Esophagus squamous epithelium (tissue), 5 donors: ENCODE measurements at regions not wholly inside any gene's neighbourhood (a gene's known extent, or its start where the extent isn't known, plus 50 kb on each side); places are given as distances from the start of the nearest gene placed in this dataset.
"Not testable (repeated sequence)": the region's sequence is repeated elsewhere in the genome, so short reads cannot be mapped to it uniquely, and the experiment has no call there.

Experiments used
- DNase-seq: peaks from one replicate; lab custom pipeline; 2025; lab: John Stamatoyannopoulos, UW
- H3K27ac ChIP-seq, 4 donors: fragments of 200-600 bp; sonication (generic); one replicate each; pipeline ENCODE4 v1.5.1; 2016 to 2019; ENCODE audit warnings: mild to moderate bottlenecking in 1 of 4
- H3K27me3 ChIP-seq, 4 donors: fragments of 200-600 bp; sonication (generic); 1 replicate in 3 of 4; 2 replicates in 1 of 4; pipeline versions ENCODE4 v1.5.1 to v1.6.0; 2017 to 2021; ENCODE audit warnings: antibody characterized with exemption in 1 of 4
- H3K36me3 ChIP-seq, 3 donors: fragments of 200-600 bp; sonication (generic); one replicate each; pipeline ENCODE4 v1.5.1; 2016 to 2019
- H3K4me1 ChIP-seq, 3 donors: fragments of 200-600 bp; sonication (generic); one replicate each; pipeline ENCODE4 v1.5.1; 2017 to 2019
- H3K4me3 ChIP-seq, 4 donors: fragments of 200-600 bp; sonication (generic); 1 replicate in 3 of 4; 2 replicates in 1 of 4; pipeline ENCODE4 v1.5.1; 2016 to 2019; ENCODE audit warnings: mild to moderate bottlenecking in 2 of 4, moderate library complexity in 1 of 4
- H3K9me3 ChIP-seq, 3 donors: fragments of 200-600 bp; sonication (generic); one replicate each; pipeline ENCODE4 v1.5.1; 2016 to 2019
- POLR2A ChIP-seq, 4 donors: fragments of 450-650 bp; IDR thresholded peaks; one replicate each; pipeline ENCODE4 v1.6.1; 2017; ENCODE audit warnings: antibody characterized with exemption in 4 of 4, mild to moderate bottlenecking in 4 of 4, moderate library complexity in 3 of 4
- WGBS, 2 donors: methylation state at CpG; one replicate each; pipeline ENCODE4 v1.1.5; 2018; 5-methylcytosine and 5-hydroxymethylcytosine counted together
- intact Hi-C: fragments of 100-400 bp; cut with DNase I; formaldehyde crosslinking; loops from one replicate; pipeline ENCODE4 v1.15.0; 2022
- TF ChIP-seq, protein P1 (sequence below), 6 experiments: fragments of 450-650 bp in 4 of 6; fragments of 200-600 bp in 2 of 6; sonication (generic) in 2 of 6; IDR thresholded peaks; one replicate each; pipeline ENCODE4 v1.5.1; 2016 to 2019; ENCODE audit warnings: antibody characterized with exemption in 6 of 6, mild to moderate bottlenecking in 4 of 6, moderate library complexity in 4 of 6
- donor health status: DM: yes; HTN: yes; CAD: no.

DNA sequence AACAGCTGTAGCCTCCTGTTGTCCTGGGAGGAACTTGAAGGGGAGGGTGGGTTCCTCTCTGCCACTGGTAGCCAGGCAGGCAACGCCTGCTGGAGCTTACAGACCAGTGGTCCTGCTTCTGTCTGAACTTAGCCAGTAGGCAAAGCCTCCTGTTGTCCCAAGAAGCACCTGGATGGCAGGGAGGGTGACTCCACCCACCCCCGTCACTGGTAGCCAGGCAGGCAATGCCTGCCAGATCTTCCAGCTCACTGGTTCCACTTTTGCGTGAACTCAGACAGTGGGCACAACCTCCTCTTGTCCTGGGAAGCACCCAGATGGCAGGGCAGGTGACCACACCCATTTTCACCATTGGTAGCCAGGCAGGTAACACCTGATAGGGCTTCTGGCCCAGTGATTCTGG, 203.5 kb upstream of the DIPK2B start:
- Histone ChIP-seq H3K9me3 (peaks cover 0 to 3% (median 0%) of the 10 kb centered on the region in 3 donors), H3K4me3 (no peak overlapping the region), H3K36me3 (no peaks in the 10 kb centered on the region), H3K4me1 (no peaks in the 10 kb centered on the region), H3K27me3 (no peaks in the 10 kb centered on the region), H3K27ac (no peak overlapping the region)
- no peak for DNase-seq
- TF ChIP-seq, protein P1, sequence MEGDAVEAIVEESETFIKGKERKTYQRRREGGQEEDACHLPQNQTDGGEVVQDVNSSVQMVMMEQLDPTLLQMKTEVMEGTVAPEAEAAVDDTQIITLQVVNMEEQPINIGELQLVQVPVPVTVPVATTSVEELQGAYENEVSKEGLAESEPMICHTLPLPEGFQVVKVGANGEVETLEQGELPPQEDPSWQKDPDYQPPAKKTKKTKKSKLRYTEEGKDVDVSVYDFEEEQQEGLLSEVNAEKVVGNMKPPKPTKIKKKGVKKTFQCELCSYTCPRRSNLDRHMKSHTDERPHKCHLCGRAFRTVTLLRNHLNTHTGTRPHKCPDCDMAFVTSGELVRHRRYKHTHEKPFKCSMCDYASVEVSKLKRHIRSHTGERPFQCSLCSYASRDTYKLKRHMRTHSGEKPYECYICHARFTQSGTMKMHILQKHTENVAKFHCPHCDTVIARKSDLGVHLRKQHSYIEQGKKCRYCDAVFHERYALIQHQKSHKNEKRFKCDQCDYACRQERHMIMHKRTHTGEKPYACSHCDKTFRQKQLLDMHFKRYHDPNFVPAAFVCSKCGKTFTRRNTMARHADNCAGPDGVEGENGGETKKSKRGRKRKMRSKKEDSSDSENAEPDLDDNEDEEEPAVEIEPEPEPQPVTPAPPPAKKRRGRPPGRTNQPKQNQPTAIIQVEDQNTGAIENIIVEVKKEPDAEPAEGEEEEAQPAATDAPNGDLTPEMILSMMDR (IDR thresholded peaks at IDR 0.05), result no peak
- TF ChIP-seq POLR2A (IDR thresholded peaks at IDR 0.05), result no peak
- WGBS, 2 donors, result 20% methylated on average over 1 of the region's 3 CpGs; no CpG with 5 or more reads in 1 of the 2 donors
- intact Hi-C loops, result no loop called here

DNA sequence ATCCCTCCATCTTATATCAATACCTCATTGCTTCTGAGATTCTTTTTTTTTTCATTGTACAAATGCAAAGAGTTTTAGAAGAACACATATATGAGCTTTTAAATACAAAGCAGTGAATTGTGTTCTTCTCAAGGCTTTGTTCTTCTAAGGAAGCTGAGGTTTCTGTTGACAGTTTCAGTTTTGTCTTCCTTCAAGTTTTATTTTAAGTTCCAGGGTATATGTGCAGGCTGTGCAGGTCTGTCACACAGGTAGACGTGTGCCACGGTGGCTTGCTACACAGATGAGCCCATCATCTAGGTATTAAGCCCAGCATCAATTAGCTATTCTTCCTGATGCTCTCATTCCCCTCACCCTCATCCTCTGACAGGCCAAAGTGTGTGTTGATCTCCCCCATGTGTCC, 201.2 kb upstream of the DIPK2B start:
- intact Hi-C loops, result no loop called here
- WGBS, 2 donors, result 42 to 50% methylated on average over 2 of the region's 2 CpGs
- Histone ChIP-seq H3K27ac (no peak overlapping the region), H3K4me1 (no peaks in the 10 kb centered on the region), H3K36me3 (no peaks in the 10 kb centered on the region), H3K9me3 (peaks cover 0 to 10% (median 0%) of the 10 kb centered on the region in 3 donors), H3K4me3 (no peak overlapping the region), H3K27me3 (no peaks in the 10 kb centered on the region)
- no peak for DNase-seq
- TF ChIP-seq POLR2A (IDR thresholded peaks at IDR 0.05), result no peak
- TF ChIP-seq, protein P1 (IDR thresholded peaks at IDR 0.05), result no peak

DNA sequence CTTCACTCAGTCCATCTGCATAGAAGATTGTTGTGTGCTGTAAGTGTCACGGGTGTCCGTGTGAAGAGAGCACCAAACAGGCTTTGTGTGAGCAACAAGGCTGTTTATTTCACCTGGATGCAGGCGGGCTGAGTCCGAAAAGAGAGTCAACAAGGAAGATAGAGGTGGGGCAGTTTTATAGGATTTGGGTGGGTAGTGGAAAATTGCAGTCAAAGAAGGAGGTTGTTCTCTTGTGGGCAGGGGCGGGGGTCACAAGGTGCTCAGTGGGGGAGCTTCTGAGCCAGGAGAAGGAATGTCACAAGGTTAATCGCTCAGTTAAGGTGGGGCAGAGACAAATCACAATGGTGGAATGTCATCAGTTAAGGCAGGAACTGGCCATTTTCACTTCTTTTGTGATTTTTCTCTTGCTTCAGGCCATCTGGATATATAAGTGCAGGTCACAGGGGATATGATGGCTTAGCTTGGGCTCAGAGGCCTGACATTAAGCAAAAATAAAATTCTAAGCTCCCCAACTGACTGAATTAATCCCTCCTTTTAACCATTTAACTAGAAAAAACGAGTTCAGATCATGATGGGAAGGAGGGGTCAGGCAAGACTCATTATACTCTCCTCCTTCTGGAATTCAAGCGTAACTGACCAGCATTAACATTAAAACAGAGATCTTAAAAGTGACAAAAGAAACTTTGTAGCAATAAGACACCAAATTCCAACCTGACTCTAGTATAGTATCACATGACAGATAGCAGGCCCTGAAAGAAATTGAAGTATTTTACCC, 200.5 kb upstream of the DIPK2B start:
- 58 to 73% methylated on average over 6 to 8 of the region's 8 CpGs for WGBS, 2 donors
- DNase-seq, H3K4me1 ChIP-seq, H3K4me3 ChIP-seq, intact Hi-C loops, H3K27ac ChIP-seq, H3K36me3 ChIP-seq, H3K27me3 ChIP-seq: not testable (repeated sequence)
- H3K9me3 ChIP-seq, result peaks cover 0 to 16% (median 0%) of the 10 kb centered on the region in 3 donors

DNA sequence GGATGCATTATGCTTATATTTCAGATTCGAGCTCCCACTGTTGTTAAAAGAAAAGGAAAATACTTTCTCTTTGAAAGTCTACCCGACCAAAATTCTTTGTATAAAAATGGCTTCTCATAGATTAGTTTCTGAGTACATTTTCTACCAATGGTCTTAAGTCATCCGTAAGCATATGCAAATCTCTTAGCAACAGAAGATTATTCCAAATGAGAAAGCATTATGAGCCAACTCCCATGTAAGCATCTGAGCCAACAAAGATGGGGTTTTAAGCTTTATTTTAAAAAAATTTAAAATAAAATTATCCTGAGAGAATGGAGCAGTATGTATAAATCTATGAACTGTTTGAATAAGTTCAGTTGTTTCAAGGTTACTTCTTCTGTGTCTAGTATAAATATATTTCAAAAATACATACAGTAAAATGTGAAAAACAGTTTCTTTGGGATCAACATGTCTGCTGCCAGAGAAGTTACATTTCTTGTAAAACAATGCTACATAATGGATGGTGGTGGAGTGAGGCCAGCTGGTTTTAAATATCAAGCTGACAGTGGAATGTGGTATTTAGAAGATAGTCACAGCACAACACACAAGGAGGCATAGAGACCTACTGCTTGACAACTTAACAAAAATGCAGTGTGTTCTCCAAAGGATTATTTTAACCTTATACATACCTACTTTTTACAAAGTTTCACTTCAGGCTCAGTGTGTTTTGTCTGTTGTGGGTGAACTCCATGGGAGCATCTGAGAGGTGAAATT, 199.5 kb upstream of the DIPK2B start:
- TF ChIP-seq POLR2A (IDR thresholded peaks at IDR 0.05), result no peak
- TF ChIP-seq, protein P1 (IDR thresholded peaks at IDR 0.05), result no peak
- intact Hi-C loops, result no loop called here
- H3K27ac ChIP-seq, result no peak overlapping the region
- H3K4me1 ChIP-seq, result no peaks in the 10 kb centered on the region
- 32 to 36% methylated on average over 3 of the region's 3 CpGs for WGBS, 2 donors
- no peak overlapping the region for H3K4me3 ChIP-seq
- no peak for DNase-seq
- peaks cover 0 to 17% (median 0%) of the 10 kb centered on the region in 3 donors for H3K9me3 ChIP-seq
- H3K27me3 ChIP-seq, result no peaks in the 10 kb centered on the region
- no peaks in the 10 kb centered on the region for H3K36me3 ChIP-seq

DNA sequence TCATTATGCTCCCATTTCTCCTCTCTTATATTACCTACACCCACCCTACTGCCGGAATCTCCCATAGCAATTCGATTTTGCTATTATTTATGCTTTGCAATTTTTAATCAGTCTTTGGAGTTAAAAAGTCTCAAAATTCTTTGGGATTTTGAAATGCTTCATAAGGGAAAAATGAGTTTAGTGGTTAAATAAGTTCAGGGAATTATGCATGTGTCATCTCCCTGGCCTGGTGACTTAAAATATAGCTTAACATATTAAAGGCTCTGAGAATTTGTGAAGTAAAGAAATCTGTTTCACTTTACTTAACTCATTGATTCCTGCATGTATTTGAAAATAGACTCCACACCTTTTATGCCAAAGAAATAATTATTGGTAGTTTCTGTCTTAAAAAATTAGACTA, 185.1 kb upstream of the DIPK2B start:
- 64 to 71% methylated on average over 2 of the region's 2 CpGs for WGBS, 2 donors
- intact Hi-C loops, result no loop called here

More for the DNA sequence above, 185.1 kb upstream of the DIPK2B start:
- no peaks in the 10 kb centered on the region for H3K4me1 ChIP-seq
- no peaks in the 10 kb centered on the region for H3K36me3 ChIP-seq
- no peak overlapping the region for H3K27ac ChIP-seq
- H3K4me3 ChIP-seq, result no peak overlapping the region
- H3K9me3 ChIP-seq, result no peaks in the 10 kb centered on the region
- no peak for DNase-seq
- TF ChIP-seq, protein P1 (IDR thresholded peaks at IDR 0.05), result no peak
- TF ChIP-seq POLR2A (IDR thresholded peaks at IDR 0.05), result no peak
- no peaks in the 10 kb centered on the region for H3K27me3 ChIP-seq
